ENCODE measurements at regions not wholly inside any gene's neighbourhood (a gene's known extent, or its start where the extent isn't known, plus 50 kb on each side); places are given as distances from the start of the nearest gene placed in this dataset.

DNA sequence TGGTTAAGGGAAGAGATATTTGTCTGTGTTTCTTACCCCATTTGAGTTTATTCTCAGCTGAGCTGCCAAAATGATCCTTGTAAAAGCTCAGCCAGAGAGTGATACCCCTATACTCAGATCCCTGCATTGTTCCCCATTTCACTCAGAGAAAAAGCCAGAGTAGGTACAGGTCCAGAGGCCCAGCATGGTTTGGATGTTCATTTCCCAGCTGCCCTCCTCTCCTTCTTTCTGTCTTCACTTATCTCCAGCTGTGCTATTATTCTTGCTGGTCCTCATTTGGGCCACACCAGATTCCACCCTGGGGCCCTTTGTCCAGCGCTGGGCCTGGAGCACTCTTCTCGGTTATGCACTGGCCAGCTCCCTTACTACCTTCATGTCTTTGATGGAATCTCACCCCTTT lies 187.7 kb downstream of the CHRM3 start:
- Mint-ChIP-seq H3K9me3 (no peaks in the 10 kb centered on the region), H3K4me3 (no peak overlapping the region)

DNA sequence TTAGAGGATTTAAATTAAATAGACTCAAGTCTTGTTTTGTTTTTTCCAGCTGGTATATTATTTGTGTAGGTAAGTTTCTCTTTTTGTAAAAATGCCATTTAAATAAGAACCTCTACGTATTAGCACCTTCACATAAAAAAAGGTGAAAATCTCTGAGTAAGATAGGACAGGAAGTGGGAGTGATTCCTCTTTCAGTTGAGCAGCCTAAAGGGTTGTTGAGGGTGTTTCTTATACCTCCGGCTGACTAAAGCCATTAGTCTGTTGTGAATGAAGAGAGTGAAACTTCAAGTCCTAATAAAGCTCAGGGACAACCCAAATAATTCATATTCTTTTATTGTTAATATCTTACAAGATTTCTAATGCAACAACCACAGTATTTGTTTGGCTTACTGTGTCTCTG lies 188.7 kb downstream of the CHRM3 start:
- DNase-seq (ENCODE audit: low read depth, low spot score), result no peak
- no peaks in the 10 kb centered on the region for H3K27me3 Mint-ChIP-seq (ENCODE audit: low read depth)
- H3K9me3 Mint-ChIP-seq, result no peaks in the 10 kb centered on the region
- no peak for TF ChIP-seq CTCF (conservative IDR thresholded peaks at IDR 0.05)
- no peaks in the 10 kb centered on the region for H3K4me1 Mint-ChIP-seq
- H3K27ac Mint-ChIP-seq (ENCODE audit: unreplicated experiment), result no peak overlapping the region
- H3K36me3 Mint-ChIP-seq (ENCODE audit: low read depth), result no peaks in the 10 kb centered on the region
- no peak overlapping the region for H3K4me3 Mint-ChIP-seq

More for the DNA sequence above, 187.7 kb downstream of the CHRM3 start:
- no peak for TF ChIP-seq CTCF (conservative IDR thresholded peaks at IDR 0.05)
- H3K4me1 Mint-ChIP-seq, result no peaks in the 10 kb centered on the region
- DNase-seq (ENCODE audit: low read depth, low spot score), result no peak
- no peaks in the 10 kb centered on the region for H3K27me3 Mint-ChIP-seq (ENCODE audit: low read depth)
- H3K36me3 Mint-ChIP-seq (ENCODE audit: low read depth), result no peaks in the 10 kb centered on the region
- H3K27ac Mint-ChIP-seq (ENCODE audit: unreplicated experiment), result no peak overlapping the region

DNA sequence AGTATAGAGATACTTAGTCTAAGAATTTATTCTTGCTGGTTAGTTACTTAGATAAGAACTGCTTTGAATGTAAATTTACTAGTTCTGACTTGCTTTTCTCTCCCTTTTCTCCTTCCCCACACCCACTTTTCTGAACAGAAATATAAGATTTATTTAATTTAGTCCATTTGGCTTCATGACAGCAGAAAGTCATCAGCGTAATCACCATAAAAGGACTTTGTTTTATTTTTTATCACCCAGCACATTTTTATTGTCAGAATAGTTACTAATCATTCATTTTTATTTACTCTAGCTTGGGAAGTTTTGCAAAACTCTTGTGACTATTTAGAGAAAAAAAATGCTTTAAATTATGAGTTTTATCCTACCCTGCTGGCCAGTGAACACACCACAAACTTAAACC lies 197.2 kb downstream of the CHRM3 start:
- H3K4me1 Mint-ChIP-seq, result no peaks in the 10 kb centered on the region
- no peak overlapping the region for H3K27ac Mint-ChIP-seq (ENCODE audit: unreplicated experiment)
- no peaks in the 10 kb centered on the region for H3K9me3 Mint-ChIP-seq
- H3K4me3 Mint-ChIP-seq, result no peak overlapping the region
- no peaks in the 10 kb centered on the region for H3K27me3 Mint-ChIP-seq (ENCODE audit: low read depth)
- no peak for TF ChIP-seq CTCF (conservative IDR thresholded peaks at IDR 0.05)
- no peaks in the 10 kb centered on the region for H3K36me3 Mint-ChIP-seq (ENCODE audit: low read depth)
- DNase-seq (ENCODE audit: low read depth, low spot score), result no peak

DNA sequence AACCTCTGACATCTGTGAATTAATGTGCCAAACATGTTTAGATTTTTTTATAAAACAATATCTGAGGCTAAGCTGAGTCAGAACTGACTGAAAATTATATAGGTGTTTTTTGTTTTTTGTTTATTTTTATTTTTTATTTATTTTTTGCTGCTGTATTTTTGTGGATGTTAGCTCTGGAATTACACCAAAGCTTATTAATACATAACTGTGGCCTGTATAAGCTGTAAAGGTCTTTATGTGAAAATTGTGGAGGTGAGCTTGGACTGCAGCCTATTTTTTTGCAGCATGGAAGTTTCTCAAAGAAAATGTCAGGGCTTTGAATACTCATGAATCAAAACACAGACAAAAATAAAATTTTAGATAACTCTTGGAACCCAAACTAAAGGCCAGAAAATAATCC lies 199.8 kb downstream of the CHRM3 start:
- DNase-seq (ENCODE audit: low read depth, low spot score), result no peak
- H3K27me3 Mint-ChIP-seq (ENCODE audit: low read depth), result no peaks in the 10 kb centered on the region
- no peak for TF ChIP-seq CTCF (conservative IDR thresholded peaks at IDR 0.05)
- H3K4me3 Mint-ChIP-seq, result no peak overlapping the region
- H3K4me1 Mint-ChIP-seq, result no peaks in the 10 kb centered on the region
- no peaks in the 10 kb centered on the region for H3K36me3 Mint-ChIP-seq (ENCODE audit: low read depth)
- no peaks in the 10 kb centered on the region for H3K9me3 Mint-ChIP-seq
- H3K27ac Mint-ChIP-seq (ENCODE audit: unreplicated experiment), result no peak overlapping the region

DNA sequence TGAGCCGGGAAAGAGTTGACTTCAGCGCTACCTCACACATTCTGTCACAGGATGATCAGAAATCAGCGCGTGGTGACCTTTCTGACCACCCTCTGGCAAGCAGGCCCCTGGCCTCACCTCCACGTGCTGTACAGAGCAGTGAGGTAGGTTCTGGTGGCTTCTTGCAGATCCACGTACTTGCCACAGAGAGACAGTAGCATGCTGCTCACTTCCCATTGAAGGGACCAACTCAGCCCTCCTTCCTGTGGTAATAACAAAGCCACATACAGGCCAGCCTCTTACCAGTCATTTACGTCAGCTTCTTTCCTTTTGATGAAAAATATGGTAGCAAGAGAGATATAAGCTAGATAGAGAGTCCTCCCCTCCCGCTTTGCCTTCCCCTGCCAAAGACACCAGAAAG lies 200.7 kb downstream of the CHRM3 start:
- no peak for DNase-seq (ENCODE audit: low read depth, low spot score)
- H3K27ac Mint-ChIP-seq (ENCODE audit: unreplicated experiment), result no peak overlapping the region
- no peak for TF ChIP-seq CTCF (conservative IDR thresholded peaks at IDR 0.05)
- no peaks in the 10 kb centered on the region for H3K9me3 Mint-ChIP-seq
- H3K27me3 Mint-ChIP-seq (ENCODE audit: low read depth), result no peaks in the 10 kb centered on the region
- H3K4me1 Mint-ChIP-seq, result no peaks in the 10 kb centered on the region
- no peak overlapping the region for H3K4me3 Mint-ChIP-seq
- H3K36me3 Mint-ChIP-seq (ENCODE audit: low read depth), result no peaks in the 10 kb centered on the region
